Ishikawa (cell line): ENCODE measurements at regions not wholly inside any gene's neighbourhood (a gene's known extent, or its start where the extent isn't known, plus 50 kb on each side); places are given as distances from the start of the nearest gene placed in this dataset.

Experiments
- CEBPB ChIP-seq: IDR thresholded peaks from 2 replicates; pipeline ENCODE4 v1.6.1; 2012
- CREB1 ChIP-seq: IDR thresholded peaks from 2 replicates; pipeline ENCODE4 v1.6.1; 2012; ENCODE audit warnings: low read depth
- EGR1 ChIP-seq: IDR thresholded peaks from 2 replicates; pipeline ENCODE4 v1.6.1; 2012
- EP300 ChIP-seq: IDR thresholded peaks from 2 replicates; pipeline ENCODE4 v1.6.1; 2012; ENCODE audit warnings: borderline replicate concordance
- FOXM1 ChIP-seq: IDR thresholded peaks from 2 replicates; pipeline ENCODE4 v1.6.1; 2012; ENCODE audit warnings: low read depth, borderline replicate concordance
- MAX ChIP-seq: IDR thresholded peaks from 2 replicates; pipeline ENCODE4 v1.6.1; 2012
- NFIC ChIP-seq: IDR thresholded peaks from 2 replicates; pipeline ENCODE4 v1.6.1; 2012
- RAD21 ChIP-seq: IDR thresholded peaks from 2 replicates; pipeline ENCODE4 v1.6.1; 2012; ENCODE audit warnings: low read depth
- REST ChIP-seq: IDR thresholded peaks from 2 replicates; pipeline ENCODE4 v1.6.1; 2012; ENCODE audit warnings: low read depth, mild to moderate bottlenecking
- TAF1 ChIP-seq: IDR thresholded peaks from 2 replicates; pipeline ENCODE4 v1.6.1; 2012; ENCODE audit warnings: low read depth, mild to moderate bottlenecking
- TCF12 ChIP-seq: IDR thresholded peaks from 2 replicates; pipeline ENCODE4 v1.6.1; 2012; ENCODE audit warnings: low read depth
- TEAD4 ChIP-seq: IDR thresholded peaks from 2 replicates; pipeline ENCODE4 v1.6.1; 2012
- USF1 ChIP-seq: IDR thresholded peaks from 2 replicates; pipeline ENCODE4 v1.6.1; 2012
- YY1 ChIP-seq: IDR thresholded peaks from 2 replicates; pipeline ENCODE4 v1.6.1; 2012; ENCODE audit warnings: low read depth
- ZBTB7A ChIP-seq: IDR thresholded peaks from 2 replicates; pipeline ENCODE4 v1.6.1; 2012; ENCODE audit warnings: low read depth

GRCh38 chr22:22035203-22035602 lies 52.6 kb upstream of the TOP3B start:
- TF ChIP-seq CREB1 (no peak), YY1 (no peak), REST (no peak), EP300 (no peak), TAF1 (no peak), CEBPB (no peak), USF1 (no peak), TEAD4 (no peak), MAX (no peak), EGR1 (no peak), TCF12 (no peak), NFIC (no peak), ZBTB7A (no peak), RAD21 (no peak), FOXM1 (no peak)

GRCh38 chr22:22034469-22035132 lies 52.0 kb upstream of the TOP3B start:
- no peak for TF ChIP-seq TAF1
- TF ChIP-seq RAD21, result no peak
- no peak for TF ChIP-seq USF1
- no peak for TF ChIP-seq NFIC
- TF ChIP-seq YY1, result no peak
- no peak for TF ChIP-seq ZBTB7A
- no peak for TF ChIP-seq MAX

- TF ChIP-seq TAF1, result no peak
- TF ChIP-seq EP300, result no peak
- TF ChIP-seq ZBTB7A, result no peak
- no peak for TF ChIP-seq NFIC
- TF ChIP-seq REST, result no peak
- no peak for TF ChIP-seq CEBPB
- TF ChIP-seq TEAD4, result no peak
- TF ChIP-seq RAD21, result no peak
- no peak for TF ChIP-seq TCF12
- no peak for TF ChIP-seq FOXM1
- no peak for TF ChIP-seq MAX
- no peak for TF ChIP-seq EGR1
- TF ChIP-seq CREB1, result no peak
- TF ChIP-seq USF1, result no peak
- TF ChIP-seq YY1, result no peak
These were observed 51.3 kb upstream of the TOP3B start for GRCh38 chr22:22033803-22034468.

- TF ChIP-seq ZBTB7A (no peak), CREB1 (no peak)
These were observed 50.6 kb upstream of the TOP3B start for GRCh38 chr22:22032906-22033802.
